SKM-1 (cell line): ENCODE measurements at regions not wholly inside any gene's neighbourhood (a gene's known extent, or its start where the extent isn't known, plus 50 kb on each side); places are given as distances from the start of the nearest gene placed in this dataset.

Experiments used
- DNase-seq: peaks from one replicate; lab custom pipeline; 2025; ENCODE audit not compliant: unreplicated experiment; lab: John Stamatoyannopoulos, UW

DNA sequence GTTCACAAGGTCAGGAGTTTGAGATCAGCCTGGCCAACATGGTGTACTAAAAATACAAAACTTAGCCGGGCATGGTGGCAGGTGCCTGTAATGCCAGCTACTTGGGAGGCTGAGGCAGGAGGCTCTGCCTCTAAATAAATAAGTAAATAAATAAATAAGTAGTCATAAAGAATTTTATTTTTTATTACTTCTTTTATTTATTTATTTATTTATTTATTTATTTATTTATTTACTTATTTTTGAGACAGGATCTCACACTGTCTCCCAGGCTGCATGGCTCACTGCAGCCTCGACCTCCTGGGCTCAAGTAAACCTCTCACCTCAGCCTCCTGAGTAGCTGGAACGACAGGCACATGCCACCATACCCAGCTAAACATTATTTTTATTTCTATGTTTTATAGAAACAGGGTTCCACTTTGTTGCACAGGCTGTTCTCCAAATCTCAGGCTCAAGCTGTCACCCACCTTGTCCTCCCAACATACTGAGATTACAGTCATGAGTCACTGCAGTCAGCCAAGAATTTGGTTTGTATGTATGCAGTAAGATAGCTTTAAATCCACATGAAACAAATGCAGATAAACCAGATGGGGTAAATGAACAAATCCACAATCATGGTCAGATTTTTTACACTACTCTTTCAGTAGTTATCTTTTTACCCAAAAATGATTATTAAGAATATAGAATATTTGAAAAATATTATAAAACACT lies 523.3 kb upstream of the RGS18 start:
- no peak for DNase-seq

DNA sequence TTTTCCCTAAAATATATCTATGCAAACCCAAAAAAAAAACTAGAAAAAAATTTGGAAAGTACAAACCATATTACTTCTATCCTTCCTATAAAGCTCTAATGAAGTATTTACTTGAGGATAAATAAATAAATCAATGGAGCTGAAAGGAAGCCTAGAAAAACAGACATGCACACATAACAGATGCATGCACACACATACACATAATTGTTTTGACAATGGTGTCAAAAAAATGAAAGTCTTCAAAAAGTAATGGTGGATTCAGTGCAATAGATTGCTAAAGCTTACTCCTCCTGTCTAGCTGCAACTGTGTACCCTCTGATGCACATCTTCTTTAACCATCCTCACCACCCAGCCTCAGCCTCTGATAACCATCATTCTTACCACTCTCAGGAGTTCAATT lies 521.9 kb upstream of the RGS18 start:
- DNase-seq: no peak

DNA sequence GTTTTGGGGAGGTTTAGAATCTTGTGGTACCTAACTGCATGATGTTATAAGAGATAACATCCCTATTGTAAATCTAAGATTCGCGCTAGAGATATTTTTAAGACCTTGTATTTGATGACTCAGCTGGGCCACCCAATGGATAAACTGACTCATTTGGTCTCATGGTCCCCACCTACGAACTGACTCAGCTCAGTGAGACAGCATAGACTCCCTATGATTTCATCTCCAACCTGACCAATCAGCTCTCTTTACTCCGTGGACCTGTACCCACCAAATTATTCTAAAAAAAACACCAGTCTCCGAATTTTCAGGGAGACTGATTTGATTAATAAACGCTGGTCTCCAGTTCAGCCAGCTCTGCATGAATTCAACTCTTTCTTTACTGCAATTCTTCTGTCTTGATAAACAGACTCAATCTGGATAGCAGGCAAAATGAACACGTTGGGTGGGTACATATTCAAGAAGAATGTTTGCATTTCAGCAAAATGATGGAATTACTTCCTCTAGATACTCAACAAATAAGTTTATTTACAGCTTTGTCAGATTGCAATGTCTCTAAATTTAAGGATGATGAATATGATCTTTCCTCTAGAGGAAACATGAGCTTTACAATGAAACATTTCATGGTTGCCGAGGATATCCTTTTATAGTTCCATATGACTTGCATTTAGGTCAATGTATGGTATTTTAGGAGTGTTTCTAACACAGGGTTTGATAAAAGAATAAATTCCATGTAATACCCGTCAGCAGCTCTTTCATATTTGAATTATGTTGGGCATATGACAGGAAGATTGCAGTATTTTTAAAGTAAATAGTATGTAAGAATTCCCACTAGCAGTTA lies 516.6 kb upstream of the RGS18 start:
- no peak for DNase-seq

DNA sequence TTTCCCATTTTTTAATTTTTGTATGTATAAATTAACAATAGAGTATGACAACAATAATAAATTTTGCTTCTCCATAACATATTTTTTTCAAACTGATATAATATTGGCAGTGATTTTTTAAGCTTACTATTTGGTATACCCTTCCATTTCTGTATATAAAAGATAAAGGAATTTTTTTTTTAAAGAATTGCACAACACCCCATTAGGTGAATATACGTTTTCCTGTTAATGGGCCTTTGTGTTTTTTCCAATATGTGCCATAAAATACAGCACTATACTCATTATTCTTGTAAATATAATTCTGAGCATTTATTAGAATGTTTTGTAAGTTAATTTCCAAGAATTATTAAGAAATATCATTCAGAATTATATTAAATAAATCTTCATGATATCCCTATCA lies 515.2 kb upstream of the RGS18 start:
- no peak for DNase-seq

DNA sequence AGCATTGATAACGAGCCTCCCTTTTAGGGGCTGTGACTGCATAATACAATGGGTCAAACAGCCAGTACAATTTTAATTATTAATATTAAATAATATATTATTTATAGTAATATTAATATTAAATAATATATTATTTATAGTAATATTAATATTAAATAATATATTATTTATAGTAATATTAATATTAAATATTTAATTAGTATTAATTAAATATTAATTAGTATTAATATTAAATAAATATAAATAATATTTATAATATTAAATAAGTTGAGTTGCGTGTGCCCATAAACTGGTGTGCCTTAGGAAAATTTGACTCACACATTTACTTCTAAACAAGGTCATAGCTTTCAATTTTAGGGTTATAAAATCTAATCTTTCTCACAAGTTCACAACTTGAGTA lies 509.3 kb upstream of the RGS18 start:
- DNase-seq: no peak

DNA sequence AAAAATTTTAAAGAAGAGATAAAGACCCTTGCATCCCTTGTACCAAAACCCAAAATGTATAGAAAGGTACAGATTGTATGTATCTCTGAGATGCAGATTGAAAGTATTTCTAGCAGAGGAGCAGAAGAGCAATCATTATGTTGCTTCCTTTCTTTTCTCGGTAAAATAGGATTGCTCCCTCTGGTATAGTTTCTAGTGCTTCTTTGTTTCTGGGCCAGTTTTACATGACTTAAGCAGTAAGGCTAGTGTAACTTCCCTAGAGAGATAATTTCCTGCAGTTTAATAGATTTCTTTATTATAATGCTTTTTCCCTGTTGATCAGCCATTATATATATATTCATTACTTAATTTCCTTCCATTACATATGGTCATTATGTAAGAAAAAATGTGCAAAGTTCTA lies 496.2 kb upstream of the RGS18 start:
- DNase-seq: no peak

DNA sequence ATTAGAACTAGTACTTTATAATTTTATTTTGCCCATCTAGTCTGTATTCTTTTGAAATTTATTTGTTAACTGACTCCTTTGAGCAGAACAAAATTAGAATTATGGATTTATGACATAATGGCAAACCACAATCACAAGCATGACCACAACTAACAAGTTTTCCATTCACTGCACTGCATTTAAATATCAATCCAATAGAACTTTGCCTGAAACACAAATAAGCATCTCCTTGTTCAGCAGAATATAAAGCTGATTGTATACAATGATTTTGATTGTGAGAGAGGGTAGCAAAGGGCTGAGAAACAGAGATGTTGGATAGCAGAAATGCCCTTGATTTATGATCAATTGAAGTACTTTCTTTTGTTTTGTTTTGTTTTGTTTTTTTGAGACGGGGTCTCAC lies 495.5 kb upstream of the RGS18 start:
- no peak for DNase-seq

DNA sequence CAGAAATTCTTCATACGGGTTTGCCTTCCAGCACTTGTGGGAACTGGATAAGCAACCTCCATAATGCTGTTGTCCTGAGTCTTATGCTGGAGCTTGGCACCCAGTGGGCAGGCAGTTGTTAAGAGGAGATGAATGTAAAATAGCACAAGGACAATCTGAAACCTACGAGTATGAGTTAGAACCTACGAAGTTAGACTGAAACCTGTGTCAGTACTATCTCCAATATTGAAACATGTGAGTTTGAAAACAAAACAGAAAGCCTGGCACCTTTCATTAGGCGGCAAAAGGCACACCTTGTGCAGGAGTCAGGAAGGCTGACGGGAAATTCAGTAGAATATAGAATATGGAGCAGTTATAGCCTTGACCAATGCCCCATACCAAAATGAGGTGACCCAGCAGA lies 489.7 kb upstream of the RGS18 start:
- no peak for DNase-seq

DNA sequence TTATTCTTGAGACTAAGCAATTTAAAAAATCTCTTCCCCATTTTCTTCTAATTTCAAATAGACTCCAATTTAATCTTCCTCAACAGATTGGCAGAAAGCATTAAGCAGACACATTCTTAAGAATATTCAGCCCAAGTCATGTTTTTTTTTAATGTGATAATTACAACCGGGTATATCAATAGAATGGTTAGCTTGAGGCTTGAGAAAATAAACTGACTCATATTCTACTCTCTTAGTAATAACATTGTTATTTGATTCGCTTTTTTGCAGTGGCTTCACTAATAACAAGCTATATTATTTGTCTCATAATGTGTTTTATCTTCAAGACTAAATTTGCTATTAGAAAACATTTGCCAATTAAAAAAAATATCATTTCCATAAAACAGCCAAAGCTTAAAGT lies 488.6 kb upstream of the RGS18 start:
- DNase-seq: no peak

DNA sequence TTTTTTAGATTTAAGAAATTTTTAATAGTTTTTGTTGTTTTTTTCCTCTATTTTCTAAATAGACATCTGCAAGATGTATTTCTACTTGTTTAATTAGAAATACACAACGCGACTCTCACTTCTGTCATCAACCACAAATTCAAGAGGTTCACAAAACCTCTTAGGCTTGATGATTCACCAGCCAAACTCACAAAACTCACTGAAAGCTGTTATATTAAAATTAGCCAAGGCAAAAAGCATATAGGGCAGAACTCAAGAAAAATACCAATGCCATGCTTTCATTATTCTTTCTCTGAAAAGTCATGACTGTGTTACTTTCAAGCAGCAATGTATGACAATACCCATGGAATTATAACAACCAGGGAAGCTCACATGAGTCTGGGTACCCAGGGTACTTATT lies 487.0 kb upstream of the RGS18 start:
- DNase-seq: no peak

DNA sequence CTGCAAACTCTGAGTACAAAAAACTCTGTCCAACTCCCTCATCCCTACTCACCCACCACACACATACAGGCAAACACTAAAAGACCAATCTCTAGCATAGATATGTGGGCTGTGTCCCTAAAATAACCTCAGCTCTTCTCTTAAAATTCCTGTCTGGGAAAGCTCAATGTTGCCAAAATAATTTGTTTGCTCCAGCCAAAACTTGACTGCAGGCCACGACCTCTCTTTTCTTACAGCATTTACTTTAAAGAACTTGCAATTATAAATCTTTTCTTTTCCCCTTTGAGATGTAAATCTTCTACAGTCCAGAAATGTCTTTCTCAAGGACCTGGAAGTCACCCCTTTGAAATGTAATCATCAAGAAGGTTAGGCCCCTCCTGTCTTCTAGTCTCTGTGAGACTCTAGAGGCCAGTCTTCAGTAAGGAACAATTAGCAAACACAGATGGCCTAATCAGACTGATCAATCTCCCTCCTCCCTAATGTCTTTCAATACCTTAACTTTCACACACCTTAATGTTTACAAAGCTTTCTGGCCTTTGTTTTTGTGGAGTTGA lies 483.6 kb upstream of the RGS18 start:
- no peak for DNase-seq

DNA sequence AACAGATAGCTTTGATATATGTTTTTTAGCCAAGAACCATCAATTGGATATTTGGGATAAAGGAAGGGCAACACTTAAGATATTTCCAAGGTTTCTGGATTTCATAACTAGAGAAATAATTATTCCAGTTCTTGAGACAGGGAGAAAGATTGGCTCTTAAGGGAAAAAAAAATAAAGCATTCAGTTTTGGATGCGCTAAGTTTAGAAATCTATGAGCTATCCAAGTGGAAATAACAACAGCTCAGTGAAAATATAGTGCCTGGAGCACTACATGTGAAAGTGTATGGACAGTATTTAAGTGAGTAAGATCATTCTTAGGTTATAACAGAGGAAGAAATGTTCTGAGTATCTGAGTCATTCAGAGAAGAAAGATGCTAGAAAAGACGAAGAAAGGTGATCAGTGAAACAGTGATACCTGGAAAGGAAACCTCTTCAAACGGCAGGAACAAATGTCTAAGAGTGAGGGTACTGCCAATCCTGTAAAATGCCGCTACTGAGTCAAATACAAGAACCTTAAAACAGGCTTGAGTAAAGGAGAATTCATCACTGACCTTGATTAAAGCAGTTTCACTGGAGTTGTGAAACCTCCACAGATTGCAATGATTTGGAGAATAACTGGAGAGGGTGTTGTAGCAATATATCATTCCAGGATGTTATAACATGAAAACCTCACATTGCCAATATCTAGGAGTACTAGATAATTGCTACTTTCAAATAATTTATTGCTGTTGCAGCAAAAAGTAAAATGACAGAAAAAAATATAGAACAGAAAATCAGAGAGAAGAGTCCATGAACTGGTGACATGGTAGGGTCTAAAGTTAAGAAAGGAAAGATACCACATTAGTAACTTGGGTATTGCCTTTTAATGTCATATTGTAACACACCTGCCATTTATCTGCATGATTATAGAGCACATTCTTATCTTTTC lies 482.1 kb upstream of the RGS18 start:
- no peak for DNase-seq

DNA sequence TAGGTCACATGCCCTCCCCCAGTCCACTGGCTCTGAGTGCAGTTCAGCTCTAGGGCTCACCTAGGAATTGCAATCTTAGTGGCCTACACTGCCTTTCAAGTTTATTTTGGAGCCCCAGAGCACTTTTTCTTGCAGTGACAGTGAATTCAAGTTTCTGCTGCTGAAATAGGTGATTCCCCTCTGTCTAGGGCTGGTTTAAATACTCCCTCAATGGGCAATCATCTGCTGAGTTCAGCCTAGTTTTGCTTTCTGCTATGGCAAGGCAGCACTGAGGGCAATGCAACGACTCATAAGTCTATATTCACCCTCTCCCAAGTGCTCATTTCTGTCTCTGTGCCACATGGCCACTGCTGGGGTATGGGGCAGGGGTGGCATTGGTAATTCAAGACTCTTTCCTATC lies 472.6 kb upstream of the RGS18 start:
- DNase-seq: no peak

DNA sequence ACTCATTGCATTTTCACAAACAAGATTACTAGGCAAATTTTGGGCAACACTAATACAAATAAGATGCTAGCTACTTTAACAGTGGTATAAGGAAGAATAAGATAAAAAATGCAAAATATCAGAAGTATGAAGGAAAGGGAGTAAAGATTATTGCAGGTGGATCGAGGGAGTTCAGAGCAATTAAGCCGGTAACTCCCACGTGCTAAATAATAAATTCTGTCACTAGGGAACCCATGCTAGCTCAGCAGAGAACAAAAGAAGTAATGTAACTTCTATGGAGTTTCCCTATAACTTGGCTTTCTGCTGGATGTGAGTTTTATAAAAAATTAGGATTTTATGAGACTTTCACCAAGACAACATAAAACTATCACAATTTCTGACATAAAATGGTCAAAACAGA lies 470.5 kb upstream of the RGS18 start:
- no peak for DNase-seq

DNA sequence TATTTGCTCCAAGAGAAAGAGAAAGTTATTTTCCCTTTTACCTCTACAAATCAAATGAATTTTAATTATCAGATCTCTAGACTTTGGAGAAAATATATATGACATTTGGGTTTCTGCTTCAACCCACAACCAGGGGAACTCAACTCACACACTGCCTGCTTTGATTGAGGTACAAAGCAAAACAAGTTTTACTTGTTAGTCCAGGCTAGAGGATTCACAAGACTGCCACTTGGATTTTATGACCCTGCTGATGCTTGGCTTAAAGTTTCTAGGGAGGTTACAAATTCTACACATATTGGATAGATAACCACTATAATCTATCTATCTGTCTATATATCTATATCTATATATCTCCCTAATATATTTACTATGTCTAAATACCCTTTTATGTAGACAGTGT lies 467.3 kb upstream of the RGS18 start:
- no peak for DNase-seq

DNA sequence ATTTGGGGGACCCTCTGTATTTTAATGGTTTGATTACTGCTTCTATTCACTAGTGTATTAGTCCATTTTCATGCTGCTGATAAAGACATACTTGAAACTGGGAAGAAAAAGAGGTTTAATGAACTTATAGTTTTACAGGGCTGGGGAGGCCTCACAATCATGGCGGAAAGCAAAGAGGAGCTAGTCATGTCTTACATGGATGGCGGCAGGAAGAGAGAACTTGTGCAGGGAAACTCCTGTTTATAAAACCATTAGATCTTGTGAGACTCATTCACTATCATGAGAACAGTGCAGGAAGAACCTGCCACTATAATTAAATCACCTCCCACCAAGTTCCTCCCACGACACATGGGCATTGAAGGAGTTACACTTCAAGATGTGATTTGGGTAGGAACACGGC lies 464.5 kb upstream of the RGS18 start:
- DNase-seq: no peak

DNA sequence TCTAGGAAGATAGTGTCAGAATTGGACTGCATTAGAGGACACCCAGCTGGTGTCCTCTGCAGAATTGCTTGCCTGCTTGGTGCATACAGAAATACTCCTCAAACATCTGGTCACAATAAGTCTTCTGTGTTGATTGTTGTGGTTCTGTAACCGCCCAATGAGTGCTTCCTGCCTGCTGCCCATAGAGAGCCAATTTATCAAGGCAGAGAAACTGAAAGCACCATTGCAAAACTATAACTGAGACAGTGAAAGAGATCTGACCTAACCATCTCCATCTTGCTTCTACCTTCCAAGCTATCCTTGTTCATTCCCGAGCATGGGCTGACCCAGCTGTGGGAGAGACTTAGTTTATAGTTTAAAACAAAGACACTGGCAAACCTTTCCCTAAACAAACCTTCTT lies 462.4 kb upstream of the RGS18 start:
- DNase-seq: no peak

DNA sequence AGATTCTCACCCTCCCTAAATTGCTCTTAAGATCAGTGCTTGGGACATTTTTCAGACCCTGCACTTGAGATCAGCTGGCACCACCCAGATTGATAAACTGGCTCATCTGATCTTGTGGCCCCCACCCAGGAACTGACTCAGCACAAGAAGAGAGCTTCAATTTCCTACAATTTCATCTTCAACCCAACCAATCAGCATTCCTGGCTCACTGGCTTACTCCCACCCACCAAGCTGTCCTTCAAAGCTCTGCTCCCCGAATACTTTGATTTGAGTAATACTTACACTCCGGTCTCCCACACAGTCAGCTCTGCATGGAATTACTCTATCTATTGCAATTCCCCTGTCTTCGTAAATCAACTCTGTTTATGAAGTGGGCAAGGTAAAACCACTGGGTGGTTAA lies 461.9 kb upstream of the RGS18 start:
- DNase-seq: no peak

DNA sequence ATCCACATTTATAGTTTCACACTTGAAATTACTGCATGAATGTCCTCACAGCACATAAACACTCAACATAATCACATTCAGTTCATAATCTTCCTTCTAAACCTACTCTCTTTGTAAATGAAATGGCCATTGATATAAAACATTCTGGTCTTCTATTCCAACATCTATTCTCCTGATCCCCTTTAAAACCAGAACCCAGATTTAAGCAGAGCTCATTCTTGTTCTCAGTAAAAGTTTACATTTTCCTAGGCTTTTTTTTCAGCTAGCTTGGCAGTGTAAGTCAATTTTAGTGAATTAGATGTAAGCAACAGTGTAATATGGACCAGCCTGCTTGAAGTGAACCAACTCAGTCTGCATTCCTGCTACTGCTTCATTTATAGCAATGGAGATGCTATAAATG lies 460.7 kb upstream of the RGS18 start:
- no peak for DNase-seq

DNA sequence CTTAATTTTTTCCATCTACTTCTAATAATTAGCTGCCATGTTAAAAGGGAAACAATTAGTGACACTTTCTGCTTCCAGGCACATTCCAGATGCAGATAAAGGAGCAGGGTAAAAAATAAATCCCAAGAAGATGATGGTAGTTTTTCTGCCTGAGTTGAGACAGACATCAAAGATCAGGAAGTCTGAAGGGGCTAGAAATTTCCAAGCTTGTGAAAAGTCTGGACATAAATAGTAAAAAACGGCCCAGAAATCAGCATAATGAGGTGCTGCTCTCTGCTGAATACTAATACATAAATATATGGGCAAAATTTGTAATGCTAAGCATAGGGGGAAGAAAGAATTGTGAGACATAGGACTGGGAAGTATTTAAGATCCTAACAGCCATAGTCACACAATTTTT lies 460.0 kb upstream of the RGS18 start:
- DNase-seq: no peak

DNA sequence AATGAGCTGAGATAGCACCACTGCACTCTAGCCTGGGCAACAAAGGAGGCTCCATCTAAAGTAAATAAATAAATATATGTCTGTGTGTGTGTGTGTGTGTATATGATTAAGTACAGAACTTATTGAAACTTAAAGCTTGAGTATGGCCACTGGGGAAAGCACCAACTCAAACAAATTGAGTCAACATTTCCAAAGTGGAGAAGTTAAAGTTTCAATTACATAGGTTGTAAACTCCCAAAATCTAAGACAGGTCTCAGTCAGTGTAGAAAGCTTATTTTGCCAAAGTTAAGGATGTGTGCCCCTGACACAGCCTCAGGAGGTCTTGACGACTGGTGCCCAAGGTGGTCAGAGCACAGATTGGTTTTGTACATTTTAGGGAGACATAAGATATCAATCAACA lies 458.9 kb upstream of the RGS18 start:
- no peak for DNase-seq
